Stimulated activated naive CD4-positive, alpha-beta T cell treated with Interleukin-2 at 50 U/mL for 16 hours (primary cell): ENCODE measurements at regions not wholly inside any gene's neighbourhood (a gene's known extent, or its start where the extent isn't known, plus 50 kb on each side); places are given as distances from the start of the nearest gene placed in this dataset.
"Not testable (repeated sequence)": the region's sequence is repeated elsewhere in the genome, so short reads cannot be mapped to it uniquely, and the experiment has no call there.

Source experiments
- DNase-seq: peaks from one replicate; lab custom pipeline; 2025; lab: John Stamatoyannopoulos, UW

GRCh38 chr19:20292520-20292919 is 125.5 kb downstream of the ZNF486 start:
- DNase-seq: not testable (repeated sequence)

- DNase-seq: no peak
Observed at GRCh38 chr19:20289186-20289585, 122.2 kb downstream of the ZNF486 start.

GRCh38 chr19:20287070-20287469 is 120.1 kb downstream of the ZNF486 start:
- DNase-seq: no peak

- DNase-seq: not testable (repeated sequence)
Observed at GRCh38 chr19:20285876-20286275, 118.9 kb downstream of the ZNF486 start.

GRCh38 chr19:20279516-20279915 is 112.5 kb downstream of the ZNF486 start:
- DNase-seq: no peak

- no peak for DNase-seq
Observed at GRCh38 chr19:20278342-20278741, 111.3 kb downstream of the ZNF486 start.

GRCh38 chr19:20276732-20277082 is 109.7 kb downstream of the ZNF486 start:
- DNase-seq: not testable (repeated sequence)

- no peak for DNase-seq
Observed at GRCh38 chr19:20276011-20276731, 109.2 kb downstream of the ZNF486 start.

GRCh38 chr19:20273951-20274570 is 107.0 kb downstream of the ZNF486 start:
- DNase-seq: no peak

GRCh38 chr19:20273376-20273775 is 106.4 kb downstream of the ZNF486 start:
- no peak for DNase-seq

- DNase-seq: not testable (repeated sequence)
Observed at GRCh38 chr19:20272627-20273010, 105.6 kb downstream of the ZNF486 start.

- not testable (repeated sequence) for DNase-seq
Observed at GRCh38 chr19:20271927-20272626, 105.1 kb downstream of the ZNF486 start.

- no peak for DNase-seq
Observed at GRCh38 chr19:20271215-20271926, 104.4 kb downstream of the ZNF486 start.

- no peak for DNase-seq
Observed at GRCh38 chr19:20269461-20269860, 102.4 kb downstream of the ZNF486 start.

GRCh38 chr19:20261513-20261912 is 94.5 kb downstream of the ZNF486 start:
- not testable (repeated sequence) for DNase-seq

- DNase-seq: not testable (repeated sequence)
Observed at GRCh38 chr19:20260738-20261137, 93.7 kb downstream of the ZNF486 start.

- no peak for DNase-seq
Observed at GRCh38 chr19:20259615-20260014, 92.6 kb downstream of the ZNF486 start.

- DNase-seq: no peak
Observed at GRCh38 chr19:20256606-20257005, 89.6 kb downstream of the ZNF486 start.

GRCh38 chr19:20254121-20254520 is 87.1 kb downstream of the ZNF486 start:
- DNase-seq: no peak

GRCh38 chr19:20252613-20253012 is 85.6 kb downstream of the ZNF486 start:
- no peak for DNase-seq

GRCh38 chr19:20250627-20251026 is 83.6 kb downstream of the ZNF486 start:
- DNase-seq: no peak

GRCh38 chr19:20250121-20250520 is 83.1 kb downstream of the ZNF486 start:
- DNase-seq: no peak
